K562 (cell line): ENCODE measurements at regions not wholly inside any gene's neighbourhood (a gene's known extent, or its start where the extent isn't known, plus 50 kb on each side); places are given as distances from the start of the nearest gene placed in this dataset.

ENCODE experiments used
- ARID2 ChIP-seq: fragments of 450-650 bp; IDR thresholded peaks from 2 replicates; pipeline ENCODE4 v1.6.1; 2017; ENCODE audit warnings: antibody characterized with exemption, mild to moderate bottlenecking
- GTF2F1 ChIP-seq: IDR thresholded peaks from 2 replicates; pipeline ENCODE4 v1.6.1; 2011; ENCODE audit warnings: low read depth, low read length, improper control_type of control experiment
- PML ChIP-seq: IDR thresholded peaks from 2 replicates; pipeline ENCODE4 v1.6.1; 2012; ENCODE audit warnings: low read length, inconsistent platforms
- REST ChIP-seq, 2 experiments: fragments of 450-650 bp; formaldehyde crosslinking in 1 of 2; IDR thresholded peaks; 2 replicates each; pipeline versions ENCODE4 v1.4.0 to v1.6.1; 2014 to 2020; ENCODE audit warnings: mild to moderate bottlenecking in 2 of 2, borderline replicate concordance in 1 of 2, low read depth in 1 of 2
- SMARCA5 ChIP-seq: fragments of 450-650 bp; IDR thresholded peaks from 2 replicates; pipeline ENCODE4 v1.6.1; 2016
- STAT5A ChIP-seq: IDR thresholded peaks from 2 replicates; pipeline ENCODE4 v1.6.1; 2012; ENCODE audit warnings: low read length, inconsistent platforms, borderline replicate concordance
- TBP ChIP-seq: optimal IDR thresholded peaks from 2 replicates; pipeline ENCODE3; 2011; ENCODE audit warnings: low read depth, low read length, improper control_type of control experiment
- TCF7L2 ChIP-seq: fragments of 150-350 bp; IDR thresholded peaks from 2 replicates; pipeline ENCODE4 v1.6.1; 2016; ENCODE audit warnings: low read depth, mild to moderate bottlenecking, low read length, moderate library complexity
- ZBTB11 ChIP-seq, 3 experiments: fragments of 200-800 bp in 1 of 3; fragments of 250-450 bp in 1 of 3; fragments of 450-650 bp in 1 of 3; sonication (Bioruptor Pico) in 1 of 3; sonication (Bioruptor generic) in 1 of 3; formaldehyde crosslinking in 1 of 3; IDR thresholded peaks; 2 replicates each; pipeline versions ENCODE4 v1.6.1 to v1.8.0; 2016 to 2022; ENCODE audit warnings: mild to moderate bottlenecking in 2 of 3, missing genetic modification characterization in 2 of 3, missing compliant biosample characterization in 1 of 3, moderate library complexity in 1 of 3
- ZFP1 ChIP-seq: fragments of 450-650 bp; formaldehyde crosslinking; IDR thresholded peaks from 2 replicates; pipeline ENCODE4 v1.4.0; 2020; ENCODE audit warnings: mild to moderate bottlenecking, mixed read lengths
- ZNF232 ChIP-seq: sonication (generic); formaldehyde crosslinking; IDR thresholded peaks from 2 replicates; pipeline ENCODE4 v1.8.0; 2022; ENCODE audit warnings: mild to moderate bottlenecking, missing genetic modification reagents
- ZNF766 ChIP-seq: fragments of 200-800 bp; sonication (Bioruptor generic); conservative IDR thresholded peaks from 2 replicates; pipeline ENCODE4 v1.6.1; 2016; ENCODE audit warnings: missing genetic modification characterization, missing compliant biosample characterization

- TF ChIP-seq GTF2F1 (no peak), TBP (no peak), ZFP1 (no peak), REST (IDR thresholded peaks at IDR 0.05; ENCODE audit: borderline replicate concordance) (no peak), REST (CRISPR knock-in tag; IDR thresholded peaks at IDR 0.05; ENCODE audit: low read depth) (no peak), SMARCA5 (no peak), TCF7L2 (no peak), PML (no peak), ZBTB11 (CRISPR knock-in tag; IDR thresholded peaks at IDR 0.05) (no peak), ZNF766 (CRISPR knock-in tag) (no peak), STAT5A (no peak), ARID2 (no peak), ZNF232 (CRISPR knock-in tag) (no peak)
These were observed 742.4 kb upstream of the INTU start for GRCh38 chr4:126890383-126890782.
